CD4-positive, CD25-positive, alpha-beta regulatory T cell (primary cell): ENCODE measurements at regions not wholly inside any gene's neighbourhood (a gene's known extent, or its start where the extent isn't known, plus 50 kb on each side); places are given as distances from the start of the nearest gene placed in this dataset.
A peak's percentile ranks its signal among the peaks of the same experiment; 100 is the strongest.
"Not testable (repeated sequence)": the region's sequence is repeated elsewhere in the genome, so short reads cannot be mapped to it uniquely, and the experiment has no call there.

Source experiments
- ATAC-seq, 2 donors: fragments of 150-1000 bp; cut with Tn5 transposase; one replicate each; pipeline ENCODE4 v1.10.0; 2021; ENCODE audit warnings: low read depth in 2 of 2, moderate number of reproducible peaks in 2 of 2, moderate library complexity in 1 of 2
- DNase-seq, 3 donors: peaks; one replicate each; pipeline versions ENCODE4 v3.0.0 to v3.0.0-alpha.2; 2012 to 2022; ENCODE audit warnings: mixed read lengths in 1 of 3
- H3K27ac ChIP-seq: one replicate; pipeline ENCODE4 v1.7.0; 2013; ENCODE audit warnings: mild to moderate bottlenecking, low read length; ENCODE audit not compliant: insufficient read depth, poor library complexity, severe bottlenecking
- H3K27me3 ChIP-seq: one replicate; pipeline ENCODE4 v1.7.0; 2013; ENCODE audit warnings: low read length; ENCODE audit not compliant: control insufficient read depth, insufficient read depth
- H3K36me3 ChIP-seq: one replicate; pipeline ENCODE4 v1.7.0; 2013; ENCODE audit warnings: mild to moderate bottlenecking, low read length, moderate library complexity; ENCODE audit not compliant: control insufficient read depth, insufficient read depth
- H3K4me1 ChIP-seq: 2 replicates; pipeline ENCODE4 v1.7.0; 2013; ENCODE audit warnings: mild to moderate bottlenecking, low read length; ENCODE audit not compliant: insufficient read depth, control insufficient read depth, poor library complexity, severe bottlenecking
- H3K4me3 ChIP-seq: one replicate; pipeline ENCODE4 v1.7.0; 2013; ENCODE audit warnings: low read depth, mild to moderate bottlenecking, low read length, moderate library complexity
- H3K9me3 ChIP-seq, 2 experiments: 1 replicate in 1 of 2; 2 replicates in 1 of 2; pipeline ENCODE4 v1.7.0; 2013; ENCODE audit warnings: low read length in 2 of 2, mild to moderate bottlenecking in 1 of 2, moderate library complexity in 1 of 2; ENCODE audit not compliant: control insufficient read depth in 2 of 2
- H3K27ac Mint-ChIP-seq, 3 donors: one replicate each; pipeline ENCODE4 v1.8.0; 2020 to 2022; ENCODE audit warnings: mild to moderate bottlenecking in 3 of 3, mixed read lengths in 3 of 3, moderate library complexity in 2 of 3
- H3K27me3 Mint-ChIP-seq: one replicate; pipeline ENCODE4 v1.8.0; 2022; ENCODE audit warnings: mild to moderate bottlenecking, mixed read lengths
- H3K36me3 Mint-ChIP-seq: one replicate; pipeline ENCODE4 v1.8.0; 2020; ENCODE audit warnings: mixed read lengths
- H3K4me1 Mint-ChIP-seq, 4 donors: one replicate each; pipeline ENCODE4 v1.8.0; 2020 to 2022; ENCODE audit warnings: mixed read lengths in 4 of 4, mild to moderate bottlenecking in 1 of 4
- H3K4me3 Mint-ChIP-seq, 4 donors: one replicate each; pipeline ENCODE4 v1.8.0; 2020 to 2022; ENCODE audit warnings: mild to moderate bottlenecking in 4 of 4, mixed read lengths in 4 of 4, moderate library complexity in 3 of 4
- H3K9me3 Mint-ChIP-seq, 7 donors: one replicate each; pipeline ENCODE4 v1.8.0; 2020 to 2022; ENCODE audit warnings: mixed read lengths in 7 of 7, mild to moderate bottlenecking in 3 of 7, moderate library complexity in 2 of 7

- Histone ChIP-seq H3K4me1 (no peaks in the 10 kb centered on the region), H3K4me3 (no peak overlapping the region), H3K27me3 (no peaks in the 10 kb centered on the region), H3K36me3 (no peaks in the 10 kb centered on the region), H3K27ac (no peak overlapping the region), H3K9me3 (no peaks in the 10 kb centered on the region)
- H3K4me1 Mint-ChIP-seq: no peaks in the 10 kb centered on the region
- no peak for DNase-seq
- ATAC-seq: no peak
- no peak overlapping the region for H3K4me3 Mint-ChIP-seq
- peaks cover 0 to 4% (median 2%) of the 10 kb centered on the region in 7 donors for H3K9me3 Mint-ChIP-seq
- no peak overlapping the region for H3K27ac Mint-ChIP-seq
- no peaks in the 10 kb centered on the region for H3K36me3 Mint-ChIP-seq
- H3K27me3 Mint-ChIP-seq: no peaks in the 10 kb centered on the region
These were observed 317.0 kb downstream of the ZIC3 start for GRCh38 chrX:137882960-137883359.

DNA sequence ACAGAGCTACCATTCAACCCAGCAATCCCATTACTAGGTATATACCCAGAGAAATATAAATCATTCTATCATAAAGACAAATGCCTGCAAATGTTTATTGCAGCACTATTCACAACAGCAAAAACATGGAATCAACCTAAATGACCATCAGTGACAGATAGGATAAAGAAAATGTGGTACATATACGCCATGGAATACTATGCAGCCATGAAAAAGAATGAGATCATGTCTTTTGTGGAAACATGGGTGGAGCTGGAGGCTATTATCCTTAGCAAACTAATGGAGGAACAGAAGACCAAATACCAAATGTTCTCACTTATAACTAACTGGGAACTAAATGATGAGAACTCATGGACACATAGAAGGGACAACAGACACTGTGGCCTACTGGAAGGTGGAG is 318.9 kb downstream of the ZIC3 start:
- not testable (repeated sequence) for H3K9me3 ChIP-seq, H3K4me3 ChIP-seq, H3K4me1 ChIP-seq, DNase-seq, H3K4me3 Mint-ChIP-seq, H3K36me3 Mint-ChIP-seq, H3K27me3 Mint-ChIP-seq, H3K36me3 ChIP-seq, H3K4me1 Mint-ChIP-seq, H3K9me3 Mint-ChIP-seq, H3K27ac ChIP-seq, H3K27ac Mint-ChIP-seq, H3K27me3 ChIP-seq, ATAC-seq

DNA sequence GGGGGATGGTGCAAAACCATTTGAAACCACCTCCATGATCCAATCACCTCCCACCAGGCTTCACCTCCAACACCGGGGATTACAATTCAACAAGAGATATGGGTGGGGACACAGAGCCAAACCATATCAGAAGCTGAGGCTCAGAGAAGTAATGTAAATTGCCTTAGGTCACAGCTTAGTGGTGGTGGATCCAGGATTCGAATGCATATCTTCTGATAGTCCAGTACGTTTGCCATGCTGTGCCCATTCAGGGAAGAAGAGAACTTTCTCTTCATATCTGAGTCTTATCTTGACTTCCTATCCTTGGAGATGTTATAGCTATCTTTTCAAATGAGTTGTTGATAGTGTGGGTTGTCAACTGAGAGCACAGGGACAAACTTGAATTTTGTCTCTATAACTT is 325.5 kb downstream of the ZIC3 start:
- DNase-seq: no peak
- Histone ChIP-seq H3K4me1 (no peaks in the 10 kb centered on the region), H3K4me3 (no peak overlapping the region), H3K9me3 (no peaks in the 10 kb centered on the region), H3K36me3 (no peaks in the 10 kb centered on the region), H3K27me3 (no peaks in the 10 kb centered on the region), H3K27ac (no peak overlapping the region)
- no peak for ATAC-seq
- Mint-ChIP-seq H3K9me3 (peaks cover 0 to 5% (median 0%) of the 10 kb centered on the region in 7 donors), H3K4me1 (no peaks in the 10 kb centered on the region), H3K27ac (no peak overlapping the region), H3K27me3 (no peaks in the 10 kb centered on the region), H3K4me3 (no peak overlapping the region), H3K36me3 (no peaks in the 10 kb centered on the region)

DNA sequence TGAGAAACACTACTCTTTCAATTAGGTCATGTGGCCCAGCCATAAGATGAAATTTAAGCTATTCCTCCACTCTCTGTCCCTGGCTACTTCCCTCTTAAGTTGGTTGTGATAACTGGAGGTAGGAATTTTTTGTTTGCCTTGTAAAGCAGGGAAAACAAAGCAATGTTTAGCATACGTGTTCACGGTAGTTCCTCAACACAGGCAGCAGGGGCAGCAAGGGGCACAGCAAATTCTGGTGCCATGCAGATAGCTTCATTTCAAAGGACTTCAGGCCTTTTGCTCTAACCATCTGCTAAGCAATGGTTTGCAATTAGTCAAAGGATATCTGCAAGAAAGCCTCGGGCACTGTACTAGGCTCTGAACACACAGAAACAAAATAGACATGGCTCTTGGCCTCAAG is 330.2 kb downstream of the ZIC3 start:
- Histone ChIP-seq H3K36me3 (no peaks in the 10 kb centered on the region), H3K9me3 (no peaks in the 10 kb centered on the region), H3K27me3 (no peaks in the 10 kb centered on the region), H3K4me1 (no peaks in the 10 kb centered on the region), H3K4me3 (no peak overlapping the region), H3K27ac (no peak overlapping the region)
- no peak overlapping the region for H3K27ac Mint-ChIP-seq
- DNase-seq (no peak), ATAC-seq (no peak)
- no peak overlapping the region for H3K4me3 Mint-ChIP-seq
- no peaks in the 10 kb centered on the region for H3K4me1 Mint-ChIP-seq
- H3K9me3 Mint-ChIP-seq: peaks cover 0 to 5% (median 0%) of the 10 kb centered on the region in 7 donors
- no peaks in the 10 kb centered on the region for H3K27me3 Mint-ChIP-seq
- H3K36me3 Mint-ChIP-seq: no peaks in the 10 kb centered on the region

- no peak overlapping the region for H3K27ac Mint-ChIP-seq
- Histone ChIP-seq H3K4me1 (no peaks in the 10 kb centered on the region), H3K27ac (no peak overlapping the region), H3K36me3 (no peaks in the 10 kb centered on the region), H3K9me3 (no peaks in the 10 kb centered on the region), H3K27me3 (no peaks in the 10 kb centered on the region), H3K4me3 (no peak overlapping the region)
- H3K27me3 Mint-ChIP-seq: no peaks in the 10 kb centered on the region
- peaks cover 0 to 3% (median 0%) of the 10 kb centered on the region in 7 donors for H3K9me3 Mint-ChIP-seq
- no peaks in the 10 kb centered on the region for H3K36me3 Mint-ChIP-seq
- no peak for DNase-seq
- ATAC-seq: no peak
- no peak overlapping the region for H3K4me3 Mint-ChIP-seq
- no peaks in the 10 kb centered on the region for H3K4me1 Mint-ChIP-seq
These were observed 349.5 kb downstream of the ZIC3 start for GRCh38 chrX:137915466-137915865.

DNA sequence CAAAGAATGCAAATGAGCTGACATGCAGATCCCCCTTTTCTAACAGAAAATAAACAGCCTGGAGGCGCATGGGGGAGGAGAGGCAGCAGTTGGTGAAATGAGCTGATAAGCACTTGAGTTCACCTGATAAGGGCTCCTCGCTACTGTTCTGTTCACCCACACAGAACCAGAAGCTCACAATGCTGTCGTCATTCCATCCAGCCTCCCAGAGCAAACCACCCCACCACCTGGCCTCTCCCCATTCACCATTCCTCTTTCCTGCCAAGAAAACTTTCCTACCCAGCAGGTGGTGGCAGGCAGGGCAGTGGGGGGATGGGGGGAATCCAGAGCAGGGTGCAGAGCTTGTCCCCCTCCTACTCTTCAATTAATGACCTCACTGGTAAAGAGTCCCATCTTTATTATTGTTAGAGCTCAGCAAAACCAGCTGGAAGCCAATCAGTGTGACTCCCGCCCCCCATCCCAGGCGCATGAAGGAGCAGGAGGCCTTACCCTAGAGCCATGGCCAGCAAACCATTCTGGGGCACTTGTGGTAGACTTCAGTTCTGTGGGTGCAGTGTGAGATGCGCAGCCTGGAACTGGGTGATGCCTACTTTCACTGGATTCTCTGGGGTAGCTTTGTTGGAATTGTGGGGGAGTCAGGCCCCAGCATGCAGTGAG is 350.3 kb downstream of the ZIC3 start:
- H3K4me3 ChIP-seq: no peak overlapping the region
- no peak for DNase-seq
- H3K36me3 ChIP-seq: no peaks in the 10 kb centered on the region
- Mint-ChIP-seq H3K9me3 (peaks cover 0 to 3% (median 0%) of the 10 kb centered on the region in 7 donors), H3K27ac (no peak overlapping the region), H3K4me3 (no peak overlapping the region), H3K27me3 (no peaks in the 10 kb centered on the region), H3K36me3 (no peaks in the 10 kb centered on the region), H3K4me1 (no peaks in the 10 kb centered on the region)
- ATAC-seq: no peak
- H3K27me3 ChIP-seq: no peaks in the 10 kb centered on the region
- no peak overlapping the region for H3K27ac ChIP-seq
- H3K9me3 ChIP-seq: no peaks in the 10 kb centered on the region
- H3K4me1 ChIP-seq: no peaks in the 10 kb centered on the region

DNA sequence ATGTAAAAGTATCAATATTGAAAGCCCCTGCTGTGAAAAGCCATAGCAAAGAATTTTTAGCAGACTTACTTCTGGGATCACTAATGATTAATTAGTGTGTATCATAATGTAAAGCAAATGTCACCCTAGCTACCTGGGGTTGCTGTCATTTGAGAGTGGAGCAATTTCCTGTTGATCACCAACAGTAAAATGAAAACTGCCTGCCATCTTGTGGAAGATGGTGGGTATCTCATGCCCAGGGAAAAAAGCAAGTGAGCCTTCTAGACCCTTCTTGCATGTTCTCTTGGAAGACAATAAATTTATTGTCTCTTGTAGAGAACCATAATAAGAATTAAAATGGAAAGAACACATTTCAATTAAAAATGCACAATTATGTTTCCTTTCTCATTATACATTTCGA is 360.2 kb downstream of the ZIC3 start:
- no peak overlapping the region for H3K27ac ChIP-seq
- Mint-ChIP-seq H3K9me3 (no peaks in the 10 kb centered on the region), H3K27ac (no peak overlapping the region), H3K36me3 (no peaks in the 10 kb centered on the region), H3K27me3 (no peaks in the 10 kb centered on the region), H3K4me1 (no peaks in the 10 kb centered on the region), H3K4me3 (no peak overlapping the region)
- DNase-seq: peak in 1 of 3 donors; percentile 5
- no peaks in the 10 kb centered on the region for H3K27me3 ChIP-seq
- no peak overlapping the region for H3K4me3 ChIP-seq
- H3K36me3 ChIP-seq: no peaks in the 10 kb centered on the region
- no peaks in the 10 kb centered on the region for H3K4me1 ChIP-seq
- ATAC-seq: no peak
- no peaks in the 10 kb centered on the region for H3K9me3 ChIP-seq

DNA sequence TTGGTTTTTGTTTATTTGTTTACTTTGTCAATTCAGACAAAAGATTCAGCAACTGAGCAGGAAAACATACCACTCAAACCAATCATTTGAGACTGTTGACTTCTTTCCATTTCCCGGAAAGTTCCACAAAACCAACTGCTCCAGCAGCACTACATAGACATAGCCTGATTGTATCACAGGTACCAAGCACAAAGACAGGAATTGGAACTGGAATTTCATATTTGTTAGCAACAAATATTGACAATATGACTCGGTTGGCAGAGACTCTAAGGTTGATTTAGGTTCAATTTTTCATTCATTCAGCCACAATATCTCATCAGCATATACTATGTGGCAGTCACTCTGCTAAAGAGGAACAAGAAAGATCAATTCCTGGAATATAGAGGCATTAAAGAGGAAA is 364.0 kb downstream of the ZIC3 start:
- H3K4me3 Mint-ChIP-seq: no peak overlapping the region
- no peak for DNase-seq
- Histone ChIP-seq H3K4me1 (no peaks in the 10 kb centered on the region), H3K27me3 (no peaks in the 10 kb centered on the region), H3K36me3 (no peaks in the 10 kb centered on the region), H3K9me3 (no peaks in the 10 kb centered on the region), H3K27ac (no peak overlapping the region), H3K4me3 (no peak overlapping the region)
- no peak for ATAC-seq
- H3K9me3 Mint-ChIP-seq: peaks cover 0 to 8% (median 0%) of the 10 kb centered on the region in 7 donors
- H3K27me3 Mint-ChIP-seq: no peaks in the 10 kb centered on the region
- no peak overlapping the region for H3K27ac Mint-ChIP-seq
- no peaks in the 10 kb centered on the region for H3K36me3 Mint-ChIP-seq
- H3K4me1 Mint-ChIP-seq: no peaks in the 10 kb centered on the region
